RPMI8226 (cell line): ENCODE measurements at regions not wholly inside any gene's neighbourhood (a gene's known extent, or its start where the extent isn't known, plus 50 kb on each side); places are given as distances from the start of the nearest gene placed in this dataset.

Source experiments
- DNase-seq: peaks from one replicate; pipeline ENCODE4 v3.0.0-alpha.2; 2015

DNA sequence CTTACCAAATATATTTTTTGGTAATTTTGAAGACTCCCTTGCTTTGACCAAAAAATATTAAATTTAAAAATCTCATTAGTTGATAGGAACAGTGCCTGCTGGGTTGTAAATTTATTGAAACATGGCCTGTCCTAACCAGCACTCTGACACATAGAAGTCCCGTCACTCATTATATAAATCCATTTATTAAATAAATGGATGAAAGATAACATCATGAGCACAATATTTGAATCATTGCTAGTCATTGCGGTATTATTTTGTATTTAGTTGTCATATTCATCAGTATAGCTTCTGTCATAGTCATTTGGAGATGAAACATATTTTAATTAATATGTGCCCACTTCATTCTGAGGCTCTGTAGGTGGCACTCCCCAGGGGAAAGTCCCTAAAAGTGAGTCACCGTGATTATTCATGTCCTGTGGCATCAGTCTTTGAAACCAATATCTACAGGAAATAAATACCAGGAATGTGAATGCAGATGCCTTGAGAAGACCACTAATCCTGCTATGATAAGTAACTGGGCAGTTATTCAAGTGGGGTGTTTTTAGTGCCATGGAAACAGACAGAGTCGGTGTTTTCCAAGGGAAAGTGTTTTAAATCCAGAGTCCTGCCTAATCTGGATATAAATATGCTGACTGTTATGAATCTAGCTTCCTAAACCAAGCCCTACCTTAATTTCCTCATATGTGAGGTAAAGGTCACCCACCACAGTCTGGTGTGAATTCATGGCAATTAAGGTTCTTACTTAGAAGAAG lies 302.0 kb downstream of the DUSP10 start:
- DNase-seq = no peak

DNA sequence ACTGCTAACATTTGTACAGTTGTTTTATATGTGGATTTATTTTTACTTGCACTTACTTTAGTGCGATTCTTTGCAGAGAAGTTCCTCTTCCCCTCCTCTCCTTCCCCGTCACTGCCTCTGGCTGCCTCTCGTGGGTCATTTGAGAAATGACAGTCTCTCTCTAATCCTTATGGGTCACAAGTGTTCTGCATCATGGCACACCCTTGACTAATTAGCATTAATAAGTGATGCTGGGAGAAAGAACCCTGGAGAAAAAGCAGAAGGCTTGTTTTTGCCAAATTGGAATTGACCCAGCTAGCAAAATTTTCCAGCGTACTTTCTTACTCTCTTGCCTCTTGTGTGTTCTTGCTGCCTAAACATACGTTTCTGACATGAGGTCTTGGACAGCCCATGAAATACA lies 301.2 kb downstream of the DUSP10 start:
- DNase-seq = no peak

DNA sequence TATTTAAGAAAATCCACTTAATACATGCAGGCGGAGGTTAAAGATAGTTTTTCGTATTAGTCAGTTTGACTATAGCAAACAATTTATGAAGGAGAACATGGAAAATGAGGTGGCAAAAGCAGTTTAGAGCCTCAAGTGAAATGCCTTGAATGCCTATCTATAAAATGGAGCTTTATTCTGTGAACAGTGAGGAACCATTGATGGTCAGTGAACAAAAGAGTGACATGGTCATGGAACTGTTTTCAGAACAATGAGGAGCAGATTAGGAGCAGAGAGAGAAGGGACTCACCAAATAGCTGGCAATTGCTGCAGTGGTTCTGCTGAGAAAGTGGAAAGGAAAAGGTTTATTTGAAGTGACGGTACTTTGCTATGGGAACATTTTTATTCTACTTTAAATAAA lies 299.8 kb downstream of the DUSP10 start:
- DNase-seq = no peak

DNA sequence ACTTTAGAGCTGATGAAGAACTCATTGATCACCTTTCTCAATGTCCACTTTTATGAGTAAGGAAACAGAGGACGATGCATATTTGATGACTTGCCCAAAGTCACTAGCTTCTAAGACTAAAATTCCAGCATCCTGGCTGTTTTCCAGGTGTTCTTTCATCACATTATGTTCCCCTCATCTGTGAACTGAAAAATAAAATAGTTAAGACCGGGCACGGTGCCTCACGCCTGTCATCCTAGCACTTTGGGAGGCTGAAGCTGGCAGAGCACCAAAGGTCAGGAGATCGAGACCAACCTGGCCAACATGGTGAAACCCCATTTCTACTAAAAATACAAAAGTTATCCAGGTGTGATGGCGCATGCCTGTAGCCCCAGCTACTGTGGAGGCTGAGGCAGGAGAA lies 297.5 kb downstream of the DUSP10 start:
- DNase-seq = no peak

DNA sequence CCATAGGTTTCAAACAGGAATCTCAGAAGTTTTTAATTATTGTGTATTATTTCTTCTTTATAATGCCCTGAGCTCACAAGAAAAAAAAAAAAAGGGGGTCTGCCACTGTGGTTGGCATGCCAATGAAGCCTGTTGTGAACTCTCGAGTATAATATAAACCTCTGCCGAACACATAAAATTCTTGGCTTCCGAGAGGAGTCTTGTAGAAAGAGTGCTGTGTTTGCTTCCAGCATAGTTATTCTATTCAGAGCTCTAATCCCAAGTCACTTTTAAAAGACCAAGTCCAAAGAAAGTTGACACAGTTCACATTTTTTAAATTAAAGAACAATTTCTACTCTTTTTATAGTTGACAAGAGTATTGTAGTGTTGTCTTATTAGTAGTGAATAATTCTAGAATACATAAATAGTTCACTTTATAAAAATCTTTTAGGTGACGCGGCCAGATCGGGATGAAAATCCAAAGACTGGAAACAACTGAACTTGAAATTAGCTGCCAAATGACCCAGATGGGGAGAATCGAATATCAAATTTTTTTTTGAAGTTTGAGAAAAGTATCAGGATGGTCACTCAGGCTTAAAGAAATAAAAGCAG lies 293.2 kb downstream of the DUSP10 start:
- DNase-seq = no peak

DNA sequence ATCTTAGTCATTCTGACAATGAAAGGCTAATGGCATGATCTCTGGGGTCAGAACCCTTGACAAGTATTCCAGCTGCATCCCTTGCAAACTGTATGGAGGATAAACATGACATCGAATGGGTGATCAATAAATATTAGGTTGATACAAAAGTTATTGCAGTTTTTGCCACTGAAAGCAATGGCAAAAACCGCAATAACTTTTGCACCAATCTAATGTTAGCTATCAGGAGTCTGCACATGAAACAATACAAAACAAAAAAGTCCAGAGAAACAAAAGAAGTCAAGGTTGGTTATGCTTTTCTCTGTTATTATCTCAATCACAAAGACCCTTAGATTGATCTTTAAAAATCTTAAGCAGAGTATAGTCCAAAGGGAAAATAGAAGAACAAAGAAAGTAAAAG lies 292.7 kb downstream of the DUSP10 start:
- DNase-seq = no peak

DNA sequence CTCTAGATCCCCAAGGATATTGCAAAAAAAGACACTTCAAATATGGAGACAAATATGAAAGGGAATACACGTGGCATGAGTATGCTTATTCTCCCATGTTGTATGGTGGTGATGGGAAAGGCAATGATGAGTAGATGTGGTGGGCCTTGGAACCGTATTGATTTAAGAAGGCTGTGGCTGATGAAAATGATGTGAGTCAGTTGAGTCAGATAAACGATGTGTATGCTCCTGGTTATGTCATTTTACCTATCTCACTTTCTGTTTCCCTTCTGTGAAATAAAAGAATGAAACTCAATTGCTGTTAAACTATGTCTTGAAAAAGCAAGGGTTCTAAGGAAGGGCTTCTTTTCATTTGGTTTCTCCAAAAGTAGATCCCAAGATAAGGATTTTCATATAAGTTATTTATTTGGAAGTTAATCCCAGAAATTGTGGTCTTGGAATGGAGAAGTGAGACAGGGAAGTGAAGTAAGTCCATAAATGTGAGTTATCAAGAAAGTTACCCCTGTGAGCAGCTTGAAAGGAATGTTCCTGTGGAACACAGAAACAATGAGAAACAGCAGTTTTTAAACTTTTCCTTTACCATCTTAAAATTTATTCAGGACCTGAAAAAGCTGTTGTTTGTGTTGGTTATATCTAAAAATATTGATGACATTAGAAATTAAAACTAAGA lies 292.0 kb downstream of the DUSP10 start:
- DNase-seq = no peak

DNA sequence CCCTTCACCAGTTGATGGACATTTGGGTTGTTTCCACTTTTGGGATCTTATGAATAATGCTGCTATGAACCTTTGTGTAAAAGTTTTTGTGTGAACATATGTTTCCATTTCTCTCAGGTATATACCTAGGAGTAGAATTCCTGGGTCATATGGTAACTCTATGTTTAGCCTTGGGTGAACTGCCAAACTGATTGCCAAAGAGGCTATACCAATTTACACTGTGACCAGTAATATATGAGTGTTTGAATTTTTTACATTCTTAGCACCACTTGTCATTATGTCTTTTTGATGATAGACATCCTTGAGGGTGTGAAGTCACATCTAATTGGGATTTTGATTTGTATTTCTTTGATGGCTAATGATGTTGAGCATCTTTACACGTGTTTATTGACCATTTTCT lies 290.1 kb downstream of the DUSP10 start:
- DNase-seq = no peak

DNA sequence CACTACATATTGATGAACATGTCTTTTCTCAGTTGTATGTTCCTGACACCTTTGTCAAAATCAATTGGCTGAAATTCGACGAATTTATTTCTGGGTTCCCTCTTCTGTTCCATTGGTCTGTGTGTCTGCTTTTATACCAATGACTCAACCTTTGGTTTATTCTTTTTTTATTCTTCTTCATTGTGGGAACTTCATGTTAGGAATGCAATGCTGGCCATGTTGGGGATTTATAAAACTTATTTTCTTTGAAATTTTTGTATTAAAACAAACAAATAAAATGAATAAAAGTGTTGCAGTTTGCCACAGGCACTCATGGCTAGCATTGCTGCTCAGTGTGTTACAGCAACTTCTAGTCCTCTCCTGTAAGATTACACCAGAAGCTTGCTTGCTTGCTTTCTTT lies 287.8 kb downstream of the DUSP10 start:
- no peak for DNase-seq

DNA sequence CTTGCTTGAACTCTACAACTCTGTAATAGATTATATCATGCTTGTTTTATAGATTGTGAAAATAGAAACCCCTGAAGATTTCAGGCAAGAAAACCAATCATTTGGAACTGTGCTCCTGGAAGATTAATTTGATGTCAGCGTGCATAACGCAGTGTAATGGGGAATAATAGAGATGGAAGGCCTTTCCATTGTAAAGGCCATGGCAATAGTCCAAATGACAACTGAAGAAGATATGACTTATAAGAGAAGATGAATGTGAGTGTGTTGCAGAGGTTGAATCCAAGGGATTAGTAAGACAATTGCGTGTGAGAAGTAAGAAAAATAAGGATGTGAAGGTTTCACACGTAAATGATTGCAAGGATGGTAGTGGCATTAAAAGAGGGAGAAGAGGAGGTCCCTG lies 285.0 kb downstream of the DUSP10 start:
- no peak for DNase-seq

DNA sequence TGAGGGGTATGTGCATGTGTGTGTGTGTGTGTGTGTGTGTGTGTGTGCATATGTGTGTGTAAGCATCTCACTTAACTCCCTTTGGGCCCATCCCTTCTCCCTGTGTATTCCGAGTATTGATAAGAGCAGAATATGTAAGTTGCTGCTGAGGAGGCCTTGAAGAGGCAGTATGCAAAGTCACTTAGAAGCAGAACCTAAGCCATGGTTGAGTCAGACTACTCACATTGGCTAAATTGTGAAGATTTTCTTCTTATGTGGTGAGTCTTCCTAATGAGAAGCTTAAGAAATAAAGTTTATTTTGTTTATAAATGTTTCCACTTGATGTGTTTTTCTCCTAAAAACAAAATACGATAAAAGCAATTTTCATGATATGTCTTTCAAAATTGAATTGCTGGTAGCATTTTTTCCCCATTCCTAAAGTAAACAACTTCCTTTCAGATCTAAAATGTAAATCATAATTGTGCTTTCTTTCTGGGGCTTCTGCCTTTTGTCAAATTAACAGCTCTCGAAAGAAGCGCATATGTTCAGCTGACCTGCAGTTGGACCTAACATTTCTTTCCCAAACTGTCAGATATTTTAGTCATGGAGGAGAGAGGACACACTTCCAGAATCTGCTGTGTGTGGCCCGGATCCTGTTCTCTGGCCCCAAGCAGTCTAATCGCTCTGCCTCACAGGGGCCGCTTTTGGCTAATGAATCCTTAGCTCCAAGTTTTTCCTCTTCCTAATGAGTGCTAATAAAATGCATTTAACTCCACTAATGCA lies 284.0 kb downstream of the DUSP10 start:
- DNase-seq = no peak

DNA sequence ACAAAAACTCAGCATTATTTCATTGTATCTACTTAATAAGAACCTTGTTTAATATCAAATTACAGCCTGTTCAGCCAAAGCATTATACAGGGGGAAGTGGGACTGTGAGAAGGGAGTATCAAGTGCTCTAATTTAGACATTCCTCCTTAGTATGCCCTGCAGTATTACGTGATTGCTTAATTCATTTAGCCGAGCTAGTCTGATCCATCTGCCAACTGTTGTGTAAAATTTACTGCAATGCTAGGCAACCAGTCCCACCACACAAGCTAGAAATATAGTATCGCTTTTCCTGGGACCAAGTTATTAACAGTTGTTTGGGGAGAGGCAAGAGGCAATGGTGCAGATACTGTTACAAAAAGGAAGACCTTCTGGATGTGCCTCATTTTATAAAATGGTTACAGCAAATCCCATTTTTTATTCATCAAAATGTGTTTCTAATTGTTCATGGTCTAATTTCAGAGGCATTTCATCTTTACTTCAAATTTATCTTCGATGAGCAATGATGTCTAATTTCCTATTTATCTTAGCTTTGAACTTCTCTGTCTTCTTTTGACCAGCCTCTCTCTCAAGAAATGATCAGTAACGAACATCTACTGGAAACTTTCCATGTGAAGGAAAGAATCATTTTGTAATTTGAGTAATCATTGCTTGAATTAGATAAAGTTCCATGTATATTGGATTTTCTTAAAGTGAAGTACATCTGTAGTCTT lies 283.3 kb downstream of the DUSP10 start:
- DNase-seq = no peak

DNA sequence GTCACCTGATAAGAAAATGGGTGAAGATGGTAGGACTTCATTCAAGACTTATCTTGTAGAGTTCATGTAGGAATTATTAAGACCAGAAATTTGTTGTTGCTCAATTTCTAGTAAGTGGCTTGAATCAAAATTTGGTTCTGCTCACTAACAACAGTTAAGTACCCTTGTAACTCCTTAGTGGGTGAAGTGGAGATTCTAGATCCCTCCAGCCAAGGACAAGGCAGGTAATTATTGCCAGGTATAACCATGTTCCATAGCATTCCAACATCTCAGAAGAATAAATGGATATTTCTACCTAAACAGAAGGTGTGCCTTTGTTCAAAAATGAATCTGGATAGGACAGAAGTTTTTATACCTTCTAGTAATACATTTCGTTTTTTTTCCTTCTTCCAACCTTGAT lies 282.3 kb downstream of the DUSP10 start:
- DNase-seq = no peak

DNA sequence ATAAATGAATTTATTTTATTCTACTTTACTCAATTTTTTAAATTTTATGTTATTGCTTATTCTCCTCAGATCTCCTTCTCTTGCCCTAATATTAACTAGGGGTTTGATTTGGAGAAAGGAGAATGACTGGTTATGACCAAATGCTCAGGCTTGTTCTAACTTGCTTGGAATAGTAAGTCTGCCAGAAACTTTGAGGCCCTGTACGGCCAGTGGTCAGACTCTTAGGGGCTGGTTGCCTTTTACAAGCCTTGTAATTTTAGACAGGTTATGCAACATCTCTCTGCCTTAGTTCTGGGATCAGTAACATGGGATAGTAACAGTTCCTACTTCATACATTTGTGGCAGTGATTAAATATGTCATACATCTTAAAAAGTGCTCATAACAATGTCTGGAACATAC lies 279.5 kb downstream of the DUSP10 start:
- DNase-seq = no peak

DNA sequence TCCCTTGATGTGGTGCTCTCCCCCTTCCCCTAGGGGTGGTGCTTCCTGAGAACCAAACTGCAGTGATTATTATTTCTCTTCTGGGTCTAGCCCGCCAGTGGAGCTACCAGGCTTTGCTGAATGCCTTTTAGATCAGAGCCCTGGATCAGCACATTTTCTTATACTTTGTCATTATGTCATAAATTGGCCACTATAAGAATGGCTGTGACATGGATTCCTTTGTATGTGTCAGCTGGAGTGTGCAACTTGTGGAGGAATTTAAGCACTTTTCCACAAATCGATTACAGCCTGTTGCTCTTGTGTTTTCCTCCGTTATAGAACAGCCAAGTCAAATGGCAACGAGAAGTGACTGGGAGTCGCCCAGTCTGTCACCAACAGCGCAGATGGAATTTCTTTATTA lies 273.3 kb downstream of the DUSP10 start:
- DNase-seq = no peak

DNA sequence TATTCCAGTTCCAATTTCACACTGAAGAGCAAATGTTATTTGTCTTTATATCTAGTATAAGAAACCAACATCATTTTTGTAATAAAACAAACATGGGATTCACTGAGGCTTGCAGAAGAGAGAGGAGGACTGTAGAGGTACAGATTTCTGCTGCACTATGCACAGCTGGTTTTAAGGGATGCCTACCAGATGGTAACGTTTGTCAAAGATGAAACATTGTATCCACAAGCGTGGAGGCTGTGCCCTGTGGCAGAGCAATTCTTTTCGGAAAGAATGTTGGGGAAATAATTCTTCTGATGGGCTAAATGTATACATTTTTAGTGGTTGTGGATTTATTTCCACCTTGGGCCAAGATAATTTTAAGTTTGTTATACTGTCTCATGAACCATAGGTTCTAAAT lies 272.4 kb downstream of the DUSP10 start:
- no peak for DNase-seq

DNA sequence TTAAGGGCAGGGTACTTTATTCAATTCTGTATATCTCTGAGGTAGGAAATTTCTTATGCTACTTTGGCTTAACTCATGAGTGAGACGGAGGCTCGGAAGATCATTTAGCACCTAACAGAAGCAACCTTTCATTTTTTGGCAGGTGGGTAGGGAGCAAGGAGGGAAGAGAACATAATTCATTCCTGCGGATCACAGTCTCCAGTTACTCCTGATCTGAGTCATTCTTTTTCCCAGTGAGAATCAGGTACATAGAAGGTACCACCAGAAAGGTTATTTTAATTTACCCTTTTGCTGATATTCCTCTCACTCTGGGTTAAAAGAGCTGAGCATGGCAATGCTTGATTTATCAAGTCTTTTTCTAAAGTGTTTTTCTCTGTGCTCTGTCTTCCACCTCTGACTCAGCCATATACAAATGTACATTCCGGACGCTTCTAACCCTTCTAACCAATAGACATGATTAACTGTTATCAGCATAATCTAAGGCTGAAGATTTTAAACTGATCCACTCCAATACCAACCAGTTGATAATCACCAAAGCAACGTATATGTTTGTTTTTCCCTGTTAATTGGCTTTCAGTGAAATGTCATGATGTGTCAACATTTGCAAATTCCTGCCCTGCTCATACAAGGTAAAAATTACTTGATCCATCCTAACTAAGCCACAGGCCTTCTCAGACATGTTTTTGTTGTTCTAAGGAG lies 271.7 kb downstream of the DUSP10 start:
- DNase-seq = no peak

DNA sequence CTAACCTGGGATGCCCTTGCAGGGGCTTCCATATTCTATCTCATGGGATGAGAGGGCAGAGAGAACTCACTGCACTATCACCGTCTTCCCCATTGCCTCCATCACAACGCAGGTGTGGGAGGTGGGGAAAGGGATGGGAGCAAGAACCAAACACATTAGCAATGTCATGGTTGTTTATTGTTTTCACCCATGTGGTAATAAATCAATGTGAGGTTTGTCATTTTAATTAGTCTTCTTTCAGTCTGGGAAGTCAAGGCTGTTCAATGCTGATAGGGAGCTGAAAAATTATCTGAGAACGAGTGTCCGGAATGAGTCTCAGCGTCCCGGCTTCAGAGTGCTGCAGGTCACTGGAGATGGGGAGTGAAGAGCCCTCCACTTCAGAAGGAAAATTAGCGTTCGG lies 268.5 kb downstream of the DUSP10 start:
- no peak for DNase-seq

DNA sequence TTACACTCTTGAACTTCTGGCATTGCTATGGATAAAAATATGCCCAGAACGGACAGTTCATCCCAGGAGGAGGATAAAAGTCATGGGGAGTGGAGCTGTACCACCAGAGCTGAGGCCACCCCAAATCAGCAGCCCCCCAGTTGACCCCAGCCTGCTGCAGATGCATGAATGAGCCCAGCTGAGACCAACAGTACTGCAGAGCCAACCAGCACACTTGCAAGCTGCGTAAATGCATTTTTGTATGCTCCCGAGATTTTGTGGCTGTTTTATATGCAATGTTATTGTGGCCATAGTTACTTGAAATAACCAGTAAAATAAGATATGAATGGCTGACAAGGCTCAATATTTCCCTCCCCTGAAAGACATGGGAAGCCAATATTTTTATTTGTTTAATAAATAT lies 264.6 kb downstream of the DUSP10 start:
- DNase-seq = no peak

DNA sequence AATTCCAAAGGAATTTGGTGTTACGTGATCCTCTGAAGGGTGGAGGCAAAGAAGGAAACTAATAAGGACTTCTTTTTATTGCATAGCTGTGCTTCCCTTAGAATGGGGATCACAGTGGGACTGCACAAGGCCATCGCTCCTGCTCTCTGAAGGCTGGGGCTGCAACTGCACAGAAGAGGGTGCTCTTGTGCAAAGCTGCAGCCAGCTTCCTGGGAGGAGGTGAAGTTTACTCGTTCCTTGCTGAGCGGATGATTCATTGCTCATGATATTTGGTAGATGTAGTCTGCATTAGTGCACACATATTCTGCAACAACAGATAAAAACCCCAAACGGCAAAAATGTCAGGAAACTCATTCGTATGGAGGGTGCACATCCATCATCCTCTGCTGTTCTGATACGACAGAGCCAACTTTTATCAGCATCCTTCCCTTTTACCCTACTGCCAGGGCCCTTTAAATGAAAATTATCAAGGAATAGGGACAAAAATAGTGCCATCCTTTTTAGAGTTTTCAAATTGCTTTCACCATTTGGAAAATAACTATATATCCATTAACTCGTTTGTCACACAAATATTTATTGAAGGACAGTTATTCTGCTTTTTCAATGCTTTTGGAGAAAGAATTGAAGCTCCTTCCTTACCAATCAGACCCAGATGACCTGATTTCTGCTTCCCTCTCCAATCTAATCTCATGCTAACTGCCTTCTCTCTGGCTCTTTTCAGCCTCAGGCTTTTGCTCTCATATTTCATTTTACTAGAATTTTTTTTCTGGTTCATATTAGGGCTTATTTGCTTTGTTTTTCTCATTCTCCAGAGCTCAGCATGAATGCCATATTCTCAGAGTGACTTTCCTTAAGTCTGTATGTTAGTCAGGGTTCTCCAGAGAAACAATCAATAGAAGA lies 263.6 kb downstream of the DUSP10 start:
- peak; percentile 30 for DNase-seq

DNA sequence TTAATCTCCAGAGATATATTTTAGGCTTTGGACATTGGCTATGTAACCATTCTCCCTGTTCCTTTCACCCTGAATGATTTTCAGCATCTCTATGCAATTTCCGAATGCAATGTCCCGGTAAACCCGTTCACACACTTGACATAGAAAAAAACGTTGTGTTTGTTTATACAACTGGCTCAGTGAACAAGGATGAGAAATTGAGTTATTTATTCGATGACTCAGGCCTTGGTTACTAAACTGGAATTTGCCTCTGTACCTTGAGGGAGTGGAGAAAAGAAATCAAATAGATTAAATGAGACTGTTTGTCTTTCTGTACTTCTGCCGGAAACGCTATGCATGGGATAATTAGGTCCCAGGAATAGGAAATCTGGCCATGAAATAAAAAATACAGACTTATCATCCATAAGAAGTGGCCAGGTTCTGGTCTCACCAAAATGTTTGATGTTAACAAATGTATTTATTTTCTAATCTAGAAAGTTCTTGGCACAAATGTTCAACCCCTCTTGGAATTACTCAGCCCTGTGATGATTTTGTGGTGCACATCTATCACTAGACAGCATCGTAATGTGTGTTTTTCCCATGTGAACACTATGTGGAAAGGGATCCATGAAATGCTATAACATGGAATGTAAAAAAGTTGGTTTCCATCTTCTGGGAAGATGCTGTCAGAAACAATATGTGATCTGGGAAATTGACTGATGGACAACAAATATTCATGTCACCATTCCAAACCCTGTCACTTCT lies 253.9 kb downstream of the DUSP10 start:
- DNase-seq = no peak
